ENCODE measurements at regions not wholly inside any gene's neighbourhood (a gene's known extent, or its start where the extent isn't known, plus 50 kb on each side); places are given as distances from the start of the nearest gene placed in this dataset.

DNA sequence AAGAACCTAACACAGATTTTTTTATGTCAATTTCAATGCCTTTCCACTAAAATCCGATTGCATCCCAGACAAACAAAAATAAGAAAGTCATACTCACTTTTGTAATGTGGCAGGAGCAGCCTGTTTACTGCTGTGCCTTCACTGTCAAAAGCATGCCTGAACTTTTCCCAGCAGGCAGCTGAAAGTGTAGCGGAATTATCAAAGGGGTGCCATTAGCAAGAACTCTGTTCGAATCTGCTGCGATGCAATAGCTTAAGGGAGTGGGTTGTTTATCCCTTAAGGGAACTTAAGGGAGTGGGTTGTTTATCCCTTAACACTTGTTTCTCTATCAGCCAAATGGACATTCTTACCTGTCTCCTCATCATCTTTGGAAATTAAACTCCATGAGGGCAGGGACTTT, 243.5 kb downstream of the PAX3 start:
- Histone ChIP-seq H3K9me3 (no peaks in the 10 kb centered on the region), H3K27me3 (peaks cover 0 to 77% (median 23%) of the 10 kb centered on the region in 9 donors), H3K27ac (no peak overlapping the region), H3K4me3 (no peak overlapping the region), H3K36me3 (no peaks in the 10 kb centered on the region), H3K4me1 (peaks cover 0 to 10% (median 0%) of the 10 kb centered on the region in 12 donors)
- 10 to 19% (median 15%) methylated on average over 4 of the region's 4 CpGs for WGBS, 4 donors
- TF ChIP-seq POLR2A (IDR thresholded peaks at IDR 0.05) (no peak), CTCF (IDR thresholded peaks at IDR 0.05) (no peak)
- DNase-seq, result no peak
- intact Hi-C loops (cut with DNase I), result loop anchor here in 8 of 10 donors (5.0 to 10.0 kb wide), 7 partner anchors 249 to 559 kb away; no protein-coding TSS in a partner anchor
- no peak for ATAC-seq

- Histone ChIP-seq H3K27ac (no peak overlapping the region), H3K36me3 (no peaks in the 10 kb centered on the region), H3K27me3 (peaks cover 0 to 77% (median 27%) of the 10 kb centered on the region in 9 donors), H3K4me3 (no peak overlapping the region), H3K9me3 (no peaks in the 10 kb centered on the region), H3K4me1 (peaks cover 0 to 10% (median 0%) of the 10 kb centered on the region in 12 donors)
- intact Hi-C loops (cut with DNase I), result loop anchor here in 8 of 10 donors (5.0 to 10.0 kb wide), 7 partner anchors 250 to 560 kb away; no protein-coding TSS in a partner anchor
- ATAC-seq, result no peak
- WGBS, 4 donors, result 70 to 73% (median 71%) methylated on average over 3 of the region's 3 CpGs
- no peak for TF ChIP-seq CTCF (IDR thresholded peaks at IDR 0.05)
- TF ChIP-seq POLR2A (IDR thresholded peaks at IDR 0.05), result no peak
- no peak for DNase-seq
Measured at GRCh38 chr2:222054813-222055212, 244.0 kb downstream of the PAX3 start.

GRCh38 chr2:222052934-222053367, 245.8 kb downstream of the PAX3 start:
- peaks cover 0 to 10% (median 0%) of the 10 kb centered on the region in 12 donors for H3K4me1 ChIP-seq
- no peaks in the 10 kb centered on the region for H3K9me3 ChIP-seq
- no peak overlapping the region for H3K4me3 ChIP-seq
- DNase-seq, result no peak
- no peak overlapping the region for H3K27ac ChIP-seq
- TF ChIP-seq POLR2A (IDR thresholded peaks at IDR 0.05) (no peak), CTCF (IDR thresholded peaks at IDR 0.05) (peak in 1 of 12 donors; percentile 9)
- intact Hi-C loops (cut with DNase I), result loop anchor here in 6 of 10 donors (10.0 kb wide), 4 partner anchors 252 to 562 kb away; no protein-coding TSS in a partner anchor
- 3 to 5% (median 4%) methylated on average over 9 of the region's 9 CpGs for WGBS, 4 donors
- ATAC-seq, result no peak
- H3K27me3 ChIP-seq, result peaks cover 0 to 73% (median 31%) of the 10 kb centered on the region in 9 donors
- no peaks in the 10 kb centered on the region for H3K36me3 ChIP-seq

DNA sequence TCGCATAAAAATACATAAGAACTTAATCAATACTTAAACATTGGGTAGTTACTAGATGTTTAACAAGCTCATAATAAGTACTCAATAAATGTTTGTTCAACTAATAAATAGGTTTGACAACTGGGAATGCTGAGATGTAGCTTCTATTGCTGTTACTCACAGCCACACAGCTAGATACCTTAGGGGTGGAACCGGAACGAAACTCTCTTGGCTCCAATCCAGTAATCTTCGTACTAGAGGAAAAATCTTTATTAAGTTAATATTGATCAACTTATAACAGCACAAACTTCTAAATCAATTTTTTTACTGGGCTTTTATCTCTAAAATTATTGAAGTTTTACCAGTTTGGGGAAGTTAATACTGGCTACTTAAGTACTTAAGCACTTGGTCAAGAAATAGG, 247.8 kb downstream of the PAX3 start:
- Histone ChIP-seq H3K9me3 (no peaks in the 10 kb centered on the region), H3K4me1 (no peaks in the 10 kb centered on the region), H3K36me3 (no peaks in the 10 kb centered on the region), H3K27me3 (peaks cover 0 to 74% (median 31%) of the 10 kb centered on the region in 9 donors), H3K4me3 (no peak overlapping the region), H3K27ac (no peak overlapping the region)
- WGBS, 4 donors, result 76 to 84% (median 81%) methylated on average over 4 of the region's 4 CpGs
- DNase-seq (no peak), ATAC-seq (no peak)
- TF ChIP-seq POLR2A (IDR thresholded peaks at IDR 0.05) (no peak), CTCF (IDR thresholded peaks at IDR 0.05) (no peak)
- intact Hi-C loops (cut with DNase I), result loop anchor here in 6 of 10 donors (10.0 kb wide), 4 partner anchors 254 to 564 kb away; no protein-coding TSS in a partner anchor
